Activated CD4-positive, alpha-beta T cell treated with anti-CD3 and anti-CD28 coated beads, Interleukin-2, amount 50 U/mL, for 48 hours (primary cell): ENCODE measurements at regions not wholly inside any gene's neighbourhood (a gene's known extent, or its start where the extent isn't known, plus 50 kb on each side); places are given as distances from the start of the nearest gene placed in this dataset.
"Not testable (repeated sequence)": the region's sequence is repeated elsewhere in the genome, so short reads cannot be mapped to it uniquely, and the experiment has no call there.

ENCODE experiments used
- DNase-seq, 2 experiments: peaks; one replicate each; pipeline ENCODE4 v3.0.0-alpha.2; 2020

DNA sequence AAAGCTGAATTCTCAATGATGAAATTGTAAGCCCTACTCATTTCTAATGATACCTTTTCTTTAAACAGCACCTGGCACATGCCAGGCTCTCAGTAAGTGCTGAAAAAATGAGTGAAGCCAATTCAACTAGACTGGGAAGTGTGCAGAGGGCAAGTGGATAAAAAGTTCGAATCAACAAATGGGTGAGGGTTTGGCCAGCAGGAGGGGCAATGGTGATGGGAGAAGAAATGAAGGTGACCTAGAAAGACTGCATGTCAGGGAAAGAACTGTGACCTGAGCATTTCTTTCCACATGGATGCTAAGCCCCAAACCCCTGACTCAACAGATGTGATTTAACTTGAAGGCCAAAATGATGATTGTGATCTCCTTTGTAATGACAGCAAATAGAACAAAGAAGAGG lies 54.6 kb downstream of the DKK1 start:
- no peak for DNase-seq

DNA sequence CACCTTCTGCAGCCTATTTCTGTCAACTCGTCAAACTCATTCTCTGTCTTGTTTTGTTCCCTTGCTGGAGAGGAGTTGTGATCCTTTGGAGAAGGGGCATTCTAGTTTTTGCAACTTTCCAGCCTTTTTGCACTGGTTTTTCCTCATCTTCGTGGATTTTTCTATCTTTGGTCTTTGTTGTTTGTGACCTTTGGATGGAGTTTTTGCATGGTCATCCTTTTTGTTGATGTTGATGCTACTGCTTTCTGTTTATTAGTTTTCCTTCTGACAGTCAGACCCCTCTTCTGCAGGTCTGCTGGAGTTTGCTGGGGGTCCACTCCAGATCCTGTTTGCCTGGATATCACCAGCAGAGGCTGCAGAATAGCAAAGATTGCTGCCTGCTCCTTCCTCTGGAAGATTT lies 60.1 kb downstream of the DKK1 start:
- DNase-seq, result not testable (repeated sequence)

DNA sequence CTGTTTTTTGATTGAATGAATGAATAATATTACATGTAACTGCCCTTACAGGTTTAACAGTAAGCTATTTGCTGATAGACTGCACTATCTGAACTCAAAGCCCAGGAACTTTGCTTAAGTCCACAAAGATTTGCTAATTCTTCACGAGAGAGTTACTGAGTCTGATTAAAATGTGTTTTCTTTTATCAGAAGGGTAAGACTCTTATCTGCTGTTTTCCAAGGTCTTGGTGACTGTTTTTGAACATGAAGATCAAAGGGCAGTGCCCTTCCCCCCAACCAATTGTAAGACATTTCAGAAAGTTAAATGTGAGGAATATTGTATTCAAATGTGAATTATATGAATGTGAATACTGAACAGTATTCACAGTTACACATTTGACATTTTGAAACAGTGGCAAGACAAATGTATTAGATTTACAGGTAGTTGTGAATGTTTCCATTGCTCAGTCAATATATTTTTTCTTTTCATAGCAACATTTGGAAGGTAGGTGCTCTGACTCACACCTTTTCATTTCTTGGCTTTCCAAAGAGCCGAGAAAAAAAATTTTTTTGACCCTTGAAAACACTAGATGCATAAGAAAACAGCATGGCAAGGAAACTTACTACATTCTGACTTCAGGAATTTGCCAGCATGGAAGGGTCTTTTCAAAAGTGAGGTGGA lies 62.7 kb downstream of the DKK1 start:
- DNase-seq, result no peak

- DNase-seq, result no peak
These were observed 64.0 kb downstream of the DKK1 start for GRCh38 chr10:52378124-52378523.

DNA sequence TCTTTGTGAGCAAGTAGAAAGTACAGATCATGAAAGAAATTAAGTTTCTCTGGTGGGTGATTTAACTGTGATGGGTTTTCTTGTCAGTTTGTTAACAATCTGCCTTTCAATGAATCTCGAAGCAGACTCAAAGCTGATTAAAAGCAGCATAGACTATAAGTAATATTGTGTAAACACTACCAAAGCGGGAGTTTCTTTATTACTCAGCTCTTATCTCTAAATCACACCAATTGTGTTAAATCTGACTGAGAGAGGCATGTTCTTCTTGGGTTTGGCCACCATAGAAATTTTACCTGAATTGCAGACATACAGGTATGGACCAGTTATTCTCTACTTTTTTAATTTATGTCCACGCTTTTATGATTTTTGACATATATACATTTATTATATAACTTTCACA lies 65.2 kb downstream of the DKK1 start:
- no peak for DNase-seq

- DNase-seq, result no peak
These were observed 69.0 kb downstream of the DKK1 start for GRCh38 chr10:52383088-52383487.

- DNase-seq, result no peak
These were observed 73.7 kb downstream of the DKK1 start for GRCh38 chr10:52387744-52388143.

GRCh38 chr10:52390388-52390787 lies 76.3 kb downstream of the DKK1 start:
- no peak for DNase-seq

DNA sequence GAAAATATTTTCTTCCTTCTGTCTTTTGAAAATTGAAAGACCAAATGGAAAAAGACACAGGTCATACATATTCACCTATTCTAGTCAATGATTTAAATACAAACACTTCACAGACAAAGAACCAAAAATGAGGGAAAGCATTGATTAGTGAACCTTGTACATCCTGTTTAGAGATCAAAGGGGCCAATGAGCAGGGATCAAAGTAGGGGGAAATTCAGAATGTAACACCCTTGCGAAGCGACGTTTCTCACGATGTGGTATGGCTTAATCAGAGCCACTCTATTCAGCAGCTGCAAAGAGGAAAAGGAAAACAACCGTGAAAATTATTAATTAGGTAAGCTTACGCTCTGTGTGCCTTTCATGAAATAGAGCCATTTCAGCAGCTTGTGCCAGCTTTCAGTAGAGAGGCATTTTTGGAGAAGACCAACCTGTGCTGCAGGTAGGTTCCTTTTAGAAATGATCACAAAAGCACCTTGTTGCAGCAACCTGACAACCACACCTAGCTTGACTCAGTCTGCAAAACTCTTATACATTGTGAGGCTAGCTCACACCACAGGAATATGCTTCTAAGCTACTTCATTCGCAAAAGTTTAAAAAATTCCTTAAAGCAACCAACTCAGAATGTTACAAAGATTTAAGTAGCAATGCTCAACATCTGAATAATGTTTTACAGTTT lies 78.0 kb downstream of the DKK1 start:
- no peak for DNase-seq

- DNase-seq, result no peak
These were observed 80.2 kb downstream of the DKK1 start for GRCh38 chr10:52394246-52394645.

- DNase-seq, result no peak
These were observed 86.5 kb downstream of the DKK1 start for GRCh38 chr10:52400562-52400961.

DNA sequence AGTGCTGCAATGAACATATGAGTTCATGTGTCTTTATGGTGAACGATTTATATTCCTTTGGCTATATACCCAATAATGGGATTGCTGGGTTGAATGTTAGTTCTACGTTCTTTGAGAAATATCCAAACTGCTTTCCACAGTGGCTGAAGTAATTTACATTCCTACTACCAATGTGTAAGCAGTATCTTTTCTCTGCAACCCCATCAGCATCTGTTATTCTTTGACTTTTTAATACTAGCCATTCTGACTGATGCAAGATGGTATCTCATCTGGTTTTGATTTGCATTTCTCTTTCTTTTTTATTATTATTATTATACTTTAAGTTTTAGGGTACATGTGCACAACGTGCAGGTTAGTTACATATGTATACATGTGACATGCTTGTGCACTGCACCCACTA lies 89.7 kb downstream of the DKK1 start:
- DNase-seq, result not testable (repeated sequence)

DNA sequence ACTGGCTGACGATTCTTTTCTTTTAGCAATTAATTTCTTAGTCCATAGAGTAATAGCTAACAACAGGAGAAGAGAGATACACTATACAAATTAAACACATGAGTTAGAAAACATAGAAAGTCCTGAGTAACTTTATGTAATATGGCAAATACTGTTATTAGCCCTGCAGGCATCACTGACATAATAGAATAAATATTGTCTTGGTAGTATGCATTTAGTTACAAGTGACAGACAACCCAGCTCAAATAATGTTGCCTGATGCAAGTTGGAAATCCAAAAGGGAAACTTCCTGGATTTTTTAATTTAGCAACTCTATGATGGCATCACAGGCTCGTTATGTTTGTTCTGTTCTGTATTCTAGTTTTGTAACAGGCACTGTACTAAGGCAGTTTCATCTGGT lies 95.1 kb downstream of the DKK1 start:
- DNase-seq, result no peak

DNA sequence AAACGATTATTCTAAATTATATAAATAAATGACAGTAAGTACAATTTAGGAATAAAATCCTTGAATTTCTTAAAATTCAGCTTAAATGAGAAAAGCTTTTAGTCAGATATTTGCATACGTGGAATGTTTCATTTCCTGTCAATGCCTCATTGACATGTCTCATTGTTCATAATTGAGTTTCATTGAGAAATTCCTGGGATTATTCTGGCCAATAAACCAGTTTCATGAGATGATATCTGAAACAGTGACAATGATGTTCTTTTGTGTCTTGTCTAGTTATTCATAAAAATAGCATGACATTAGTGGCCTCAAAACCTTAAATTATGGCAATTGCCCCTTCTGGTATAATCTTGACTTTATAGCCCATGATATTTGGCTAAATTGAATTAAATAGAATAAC lies 95.8 kb downstream of the DKK1 start:
- no peak for DNase-seq

GRCh38 chr10:52410916-52411315 lies 96.8 kb downstream of the DKK1 start:
- DNase-seq, result no peak

GRCh38 chr10:52419281-52419680 lies 105.2 kb downstream of the DKK1 start:
- no peak for DNase-seq

GRCh38 chr10:52420656-52421055 lies 106.6 kb downstream of the DKK1 start:
- no peak for DNase-seq

DNA sequence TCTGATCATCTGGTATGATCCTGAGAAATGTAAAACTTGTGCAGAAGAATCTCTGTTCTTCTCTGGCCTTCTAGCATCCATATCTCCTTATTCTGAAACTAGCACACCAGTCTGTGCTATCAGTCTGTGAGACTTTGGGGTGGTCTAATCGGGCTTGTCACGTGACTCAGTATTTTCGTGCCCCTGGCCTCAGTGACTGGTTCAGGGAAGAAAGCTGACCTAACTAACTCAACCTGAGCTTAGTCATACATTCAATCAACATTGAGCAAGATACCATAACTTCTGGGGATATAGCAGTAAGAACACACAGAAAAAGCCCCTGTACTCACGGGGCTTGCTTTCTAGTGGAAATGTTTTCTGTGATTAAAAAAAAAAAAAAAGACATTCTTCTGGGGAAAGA lies 109.3 kb downstream of the DKK1 start:
- DNase-seq, result no peak

DNA sequence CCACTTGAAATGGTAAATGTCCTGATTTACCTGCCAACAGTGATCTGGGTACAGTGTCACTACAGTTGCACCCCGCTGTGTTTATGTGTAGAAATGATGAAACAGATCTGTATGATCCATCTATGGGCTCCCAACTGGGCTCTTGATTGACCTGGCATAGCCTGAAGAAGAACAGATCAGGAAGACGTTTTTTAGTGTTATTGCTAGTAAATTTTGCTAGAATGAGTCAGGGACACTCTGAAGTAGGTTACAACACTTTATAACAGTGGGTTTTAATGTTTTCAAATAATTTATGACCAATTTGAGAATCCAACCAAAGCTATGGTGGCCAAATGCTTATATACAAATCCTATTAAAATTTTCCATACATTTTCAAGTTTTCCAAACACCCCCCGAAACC lies 110.3 kb downstream of the DKK1 start:
- DNase-seq, result no peak

DNA sequence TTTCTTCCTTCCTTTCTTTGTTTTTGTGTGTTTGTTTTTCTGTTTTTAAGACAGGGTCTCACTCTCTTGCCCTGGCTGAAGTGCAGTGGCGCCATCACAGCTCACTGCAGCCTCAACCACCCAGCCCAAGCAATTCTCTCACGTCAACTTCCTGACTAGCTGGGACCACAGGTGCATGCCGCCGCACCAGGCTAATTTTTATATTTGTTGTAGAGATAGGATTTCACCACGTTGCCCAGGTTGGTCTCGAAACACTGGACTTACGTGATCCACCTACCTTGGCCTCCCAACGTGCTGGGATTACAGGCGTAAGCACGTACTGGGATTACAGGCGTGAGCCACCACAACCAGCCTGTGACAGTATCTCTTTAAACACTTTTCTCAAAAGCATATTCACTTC lies 120.7 kb downstream of the DKK1 start:
- DNase-seq, result no peak

GRCh38 chr10:52436664-52437063 lies 122.6 kb downstream of the DKK1 start:
- no peak for DNase-seq

- DNase-seq, result no peak
These were observed 123.1 kb downstream of the DKK1 start for GRCh38 chr10:52437205-52437646.

GRCh38 chr10:52438119-52438518 lies 124.0 kb downstream of the DKK1 start:
- no peak for DNase-seq

- no peak for DNase-seq
These were observed 126.7 kb downstream of the DKK1 start for GRCh38 chr10:52440612-52441285.
